Retina (tissue), 1 donor: ENCODE measurements at regions not wholly inside any gene's neighbourhood (a gene's known extent, or its start where the extent isn't known, plus 50 kb on each side); places are given as distances from the start of the nearest gene placed in this dataset.
"Not testable (repeated sequence)": the region's sequence is repeated elsewhere in the genome, so short reads cannot be mapped to it uniquely, and the experiment has no call there.

Experiments used
- DNase-seq: peaks from one replicate; pipeline ENCODE4 v3.0.0-alpha.2; 2016

DNA sequence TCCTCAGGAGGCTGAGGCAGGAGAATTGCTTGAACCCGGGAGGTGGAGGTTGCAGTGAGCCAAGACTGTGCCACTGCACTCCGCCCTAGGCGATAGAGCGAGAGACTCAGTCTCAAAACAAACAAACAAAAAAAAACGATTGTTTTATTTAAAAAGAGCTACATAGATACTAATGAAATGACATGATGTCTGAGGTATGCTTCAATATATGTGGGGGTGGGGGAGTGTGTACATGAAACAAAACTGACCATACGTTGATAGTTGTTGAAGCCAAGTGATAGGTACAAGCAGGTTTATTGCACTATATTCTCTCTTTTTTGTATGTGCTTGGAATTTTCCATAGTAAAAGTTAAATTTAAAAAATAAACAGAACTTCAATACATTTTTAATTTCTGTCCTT is 240.1 kb downstream of the TFAP2A start:
- no peak for DNase-seq

DNA sequence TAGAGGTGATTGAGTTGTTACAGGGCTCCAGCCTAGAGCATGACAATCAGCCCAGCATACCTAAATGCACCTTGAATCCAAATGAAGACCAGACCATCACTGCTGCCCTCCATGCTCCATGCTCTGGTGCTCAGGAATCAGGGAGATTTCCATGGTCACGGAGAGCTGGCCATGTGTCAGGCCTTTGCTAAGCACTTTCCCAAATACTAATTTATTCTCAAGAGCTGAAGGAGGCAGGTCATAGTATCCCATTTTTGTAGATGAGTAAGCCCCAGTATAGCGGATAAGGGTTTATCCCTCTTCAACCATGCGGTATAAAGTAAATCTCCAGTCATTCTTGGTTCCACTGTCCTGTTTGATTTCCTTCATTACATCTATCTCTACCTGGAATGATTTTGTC is 240.8 kb downstream of the TFAP2A start:
- no peak for DNase-seq

DNA sequence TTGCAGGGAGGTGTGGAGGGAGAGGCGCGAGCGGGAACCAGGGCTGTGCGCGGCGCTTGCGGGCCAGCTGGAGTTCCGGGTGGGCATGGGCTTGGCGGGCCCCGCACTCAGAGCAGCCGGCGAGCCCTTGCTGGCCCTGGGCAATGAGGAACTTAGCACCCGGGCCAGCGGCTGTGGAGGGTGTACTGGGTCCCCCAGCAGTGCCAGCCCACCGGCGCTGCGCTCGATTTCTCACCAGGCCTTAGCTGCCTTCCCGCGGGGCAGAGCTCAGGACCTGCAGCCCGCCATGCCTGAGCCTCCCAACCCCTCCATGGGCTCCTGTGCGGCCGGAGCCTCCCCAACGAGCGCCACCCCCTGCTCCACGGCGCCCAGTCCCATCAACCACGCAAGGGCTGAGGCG is 243.2 kb downstream of the TFAP2A start:
- DNase-seq = not testable (repeated sequence)

DNA sequence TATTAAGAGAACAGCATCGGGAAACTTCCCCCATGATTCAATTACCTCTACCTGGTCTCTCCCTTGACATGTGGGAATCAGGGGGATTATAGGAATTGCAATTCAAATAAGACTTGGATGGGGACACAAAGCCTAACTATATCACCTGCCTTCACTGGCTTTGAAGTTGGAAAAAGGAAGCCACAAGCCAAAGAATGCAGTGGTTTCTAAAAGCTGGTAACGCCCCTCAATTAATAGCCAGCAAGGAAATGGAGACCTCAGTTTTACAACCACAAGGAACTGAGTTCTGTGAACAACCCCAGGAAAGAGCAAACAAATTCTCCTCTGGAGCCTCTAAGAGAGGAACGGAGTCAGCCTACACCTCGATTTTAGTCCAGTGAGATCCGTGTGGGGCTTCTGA is 244.1 kb downstream of the TFAP2A start:
- no peak for DNase-seq

DNA sequence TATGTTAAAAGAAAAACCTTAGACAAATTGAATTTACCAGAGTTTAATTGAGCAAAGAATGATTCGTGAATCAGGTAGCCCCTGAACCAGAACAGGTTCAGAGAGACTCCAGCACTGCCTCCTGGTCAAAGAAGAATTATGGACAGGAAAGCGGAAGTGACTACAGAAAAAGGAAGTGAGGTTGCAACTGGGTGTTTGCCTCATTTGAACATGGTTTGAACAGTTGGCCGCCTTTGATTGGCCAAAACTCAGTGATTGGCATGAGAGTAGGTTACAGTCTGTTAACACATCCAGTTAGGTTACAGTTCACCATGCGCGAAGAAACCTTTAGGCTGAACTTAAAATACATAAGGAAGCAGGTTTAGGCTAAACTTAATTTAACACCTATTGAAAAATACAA is 248.8 kb downstream of the TFAP2A start:
- DNase-seq = no peak

DNA sequence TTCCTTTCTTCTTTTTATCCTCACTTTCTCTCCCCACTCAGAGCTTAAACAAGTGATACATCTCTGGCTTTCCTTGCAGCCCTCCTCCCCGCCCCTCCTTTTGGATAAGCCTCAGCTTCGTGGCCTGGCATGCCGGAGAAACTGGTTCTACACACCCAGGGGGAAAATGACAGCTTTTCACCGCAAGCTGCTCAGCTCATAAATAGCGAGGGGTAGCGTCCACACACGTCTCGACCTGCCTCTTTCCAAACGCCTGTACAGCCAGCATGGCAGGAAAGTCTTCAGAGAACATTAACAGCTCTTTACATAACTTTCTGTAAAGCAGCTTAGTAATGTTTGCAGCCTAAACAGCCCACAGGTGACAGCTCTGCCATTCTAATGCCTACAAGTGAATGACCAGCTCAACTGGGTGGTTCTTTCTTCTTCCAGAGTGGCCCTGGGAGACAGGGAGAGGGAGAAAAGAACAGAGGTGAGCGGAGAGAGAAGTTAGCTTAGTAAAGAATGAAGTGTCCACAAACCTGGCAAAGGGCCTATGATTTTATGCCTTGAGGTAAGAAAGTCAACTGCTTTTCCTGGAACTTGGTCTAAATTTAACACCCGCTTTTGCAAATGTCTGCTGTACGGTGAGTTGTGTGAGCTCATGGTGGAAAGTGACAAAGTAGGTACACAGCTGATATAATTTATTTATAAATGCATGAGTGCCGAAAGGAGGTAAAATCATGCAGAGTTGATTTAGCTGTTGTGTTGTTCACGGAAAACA is 251.5 kb downstream of the TFAP2A start:
- DNase-seq = no peak

DNA sequence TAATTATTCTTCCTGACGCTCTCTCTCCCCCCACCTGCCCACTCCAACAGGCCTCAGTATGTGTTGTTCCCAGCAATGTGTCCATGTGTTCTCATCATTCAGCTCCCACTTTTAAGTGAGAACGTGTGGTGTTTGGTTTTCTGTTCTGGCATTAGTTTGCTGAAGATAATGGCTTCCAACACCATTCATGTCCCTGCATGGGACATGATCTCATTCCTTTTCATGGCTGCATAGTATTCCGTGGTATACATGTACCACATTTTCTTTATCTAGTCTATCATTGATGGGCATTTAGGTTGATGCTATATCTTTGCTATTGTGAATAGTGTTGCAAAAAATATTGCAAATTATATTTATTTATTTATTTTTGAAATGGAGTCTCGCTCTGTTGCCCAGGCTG is 258.0 kb downstream of the TFAP2A start:
- DNase-seq = no peak

DNA sequence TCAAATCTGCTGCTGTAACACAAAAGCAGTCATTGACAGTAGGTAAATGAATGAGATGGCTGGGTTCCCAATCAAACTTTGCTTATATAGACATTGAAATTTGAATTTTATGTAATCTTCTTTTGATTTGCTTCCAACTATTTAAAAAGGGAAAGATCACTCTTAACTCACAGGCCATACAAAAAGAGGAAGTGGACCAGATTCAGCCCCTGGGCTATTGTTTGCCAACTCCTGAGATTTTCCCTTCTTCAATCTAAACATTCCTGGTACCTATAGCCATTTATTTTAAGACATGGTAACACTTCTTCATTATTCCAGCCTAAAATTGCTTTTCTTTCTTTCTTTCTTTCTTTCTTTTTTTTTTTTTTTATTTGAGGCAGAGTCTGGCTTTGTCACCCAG is 260.6 kb downstream of the TFAP2A start:
- no peak for DNase-seq

DNA sequence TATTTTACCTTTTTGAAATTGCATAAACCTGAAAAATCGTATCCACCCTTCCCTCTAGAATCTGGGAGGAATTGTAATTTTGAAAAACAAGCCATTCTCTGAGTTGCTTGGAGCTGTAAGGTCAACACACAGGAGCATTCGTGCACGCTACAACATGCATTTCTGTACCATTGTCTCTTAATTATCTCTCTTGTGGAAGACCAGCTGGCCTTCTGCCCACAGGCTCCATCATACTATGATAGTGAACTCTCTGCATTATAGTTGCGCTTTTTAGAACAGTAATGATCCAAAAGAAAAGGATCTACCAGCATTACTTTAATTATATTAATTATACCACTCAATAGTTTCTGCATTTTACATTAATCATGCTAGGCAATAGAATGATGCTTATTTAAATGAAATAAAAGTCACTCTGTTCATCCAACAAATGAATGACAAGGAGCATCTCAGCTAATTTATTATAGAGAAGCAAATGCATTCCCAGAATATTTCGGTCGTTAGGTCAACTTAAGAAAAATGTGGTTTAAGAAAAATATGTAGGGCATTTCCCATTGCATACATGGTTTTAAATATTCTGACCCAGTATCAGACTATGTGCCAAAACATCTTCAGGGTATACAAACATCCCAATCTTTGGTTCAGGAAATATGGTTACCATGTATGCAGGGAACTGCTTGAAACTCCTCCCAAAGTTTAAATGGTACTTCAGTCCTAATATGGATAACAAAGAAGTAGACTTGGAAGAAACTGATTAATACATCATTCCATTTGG is 263.5 kb downstream of the TFAP2A start:
- peak; percentile 16 for DNase-seq

DNA sequence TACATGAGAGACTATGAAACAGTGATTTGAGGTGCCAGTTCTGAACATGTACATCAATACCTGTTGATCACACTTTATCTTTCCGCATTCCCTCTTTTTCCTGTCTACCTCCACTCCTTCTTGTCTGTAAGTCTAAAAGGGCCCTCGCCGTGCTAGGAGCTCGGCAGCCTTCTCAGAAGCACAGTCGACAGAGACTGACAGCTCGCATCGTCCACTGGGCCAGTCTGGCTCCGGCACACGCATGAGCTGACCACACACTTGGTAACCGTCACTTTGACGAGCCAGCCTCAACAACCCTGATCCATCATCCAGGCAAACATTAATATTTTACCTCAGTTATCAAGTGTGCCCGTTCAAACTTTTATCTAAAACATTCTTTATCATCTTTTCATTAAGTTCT is 265.3 kb downstream of the TFAP2A start:
- DNase-seq = peak; percentile 33

DNA sequence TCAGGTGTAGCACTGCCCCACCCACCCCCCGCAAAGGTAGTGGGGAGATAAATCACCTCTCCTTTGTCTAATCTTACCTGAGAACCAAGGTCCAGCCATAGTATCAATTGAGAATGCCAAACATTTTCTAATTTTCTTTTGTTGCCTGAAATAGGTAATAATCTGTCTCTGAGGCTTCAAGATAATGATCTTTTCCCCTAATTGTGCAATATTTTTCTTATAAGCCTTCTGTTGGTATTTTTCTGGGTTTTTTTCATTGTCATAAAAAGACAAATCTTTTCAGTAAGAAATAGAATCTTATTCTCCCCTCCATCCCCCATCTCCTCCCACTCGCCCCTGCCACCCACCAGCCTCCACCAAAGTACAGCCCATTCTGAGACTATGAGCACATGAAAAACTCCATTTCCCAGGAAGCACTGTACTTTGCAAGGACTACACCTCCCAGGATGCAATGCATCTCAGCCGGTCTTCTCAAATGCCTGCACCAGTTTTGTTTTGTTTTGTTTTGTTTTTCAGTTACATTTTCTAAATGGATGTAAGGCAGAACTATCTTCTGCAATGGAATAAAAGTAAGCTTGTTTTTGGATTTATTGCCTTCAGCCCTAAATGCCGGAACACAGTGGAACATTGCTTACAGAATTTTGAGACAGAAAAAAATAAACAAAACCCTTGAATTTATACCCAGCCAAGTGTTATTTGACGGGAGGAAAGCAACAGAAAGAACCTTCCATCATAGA is 268.0 kb downstream of the TFAP2A start:
- peak; percentile 45 for DNase-seq

DNA sequence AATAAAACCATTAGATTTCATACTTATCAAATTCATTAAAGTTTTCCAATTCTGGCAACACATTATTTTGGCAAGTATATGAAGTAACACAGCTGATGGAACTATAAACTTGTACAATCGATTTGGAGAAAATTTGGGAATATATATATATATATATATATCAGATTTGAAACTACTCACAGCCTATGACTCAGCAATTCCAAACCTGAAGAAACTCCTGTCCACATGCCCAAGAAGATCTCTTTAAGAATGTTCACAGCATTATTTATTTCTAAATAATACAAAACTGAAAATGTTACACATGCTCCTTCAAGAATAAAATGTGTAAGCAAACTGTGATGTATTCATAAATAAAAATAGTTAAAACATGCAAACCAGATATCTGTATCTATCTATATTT is 270.1 kb downstream of the TFAP2A start:
- DNase-seq = no peak

DNA sequence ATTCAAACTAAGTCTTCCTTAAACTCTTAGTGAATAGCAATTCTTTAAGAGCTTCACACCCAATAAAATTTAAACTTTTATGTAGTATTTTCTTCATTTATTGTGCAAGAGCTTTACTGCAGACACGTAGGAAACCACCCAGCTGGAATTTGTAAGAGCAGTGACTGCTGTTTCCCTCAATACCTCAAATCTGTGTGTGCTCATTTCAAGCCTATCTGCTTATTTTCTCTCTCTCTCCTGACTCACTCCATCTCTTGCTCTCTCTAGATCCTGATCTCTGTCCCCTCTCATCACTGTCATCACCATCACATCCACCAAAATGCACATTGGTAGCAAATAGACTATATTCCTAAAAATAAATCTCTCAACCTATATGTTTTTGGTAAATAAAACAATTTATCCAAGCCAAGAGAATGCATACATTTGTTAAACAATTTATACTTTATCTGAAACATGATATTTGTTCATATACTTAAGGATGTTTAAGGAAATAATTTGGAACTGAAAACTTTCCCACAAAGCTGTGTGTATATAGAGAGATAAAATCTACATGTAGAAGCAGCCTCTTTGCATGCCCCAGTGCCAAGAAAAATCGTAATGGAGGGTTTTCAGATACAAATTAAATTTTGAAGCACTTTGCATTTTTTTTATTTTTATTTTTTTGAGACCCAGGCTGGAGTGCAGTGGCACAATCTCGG is 273.0 kb downstream of the TFAP2A start:
- no peak for DNase-seq

DNA sequence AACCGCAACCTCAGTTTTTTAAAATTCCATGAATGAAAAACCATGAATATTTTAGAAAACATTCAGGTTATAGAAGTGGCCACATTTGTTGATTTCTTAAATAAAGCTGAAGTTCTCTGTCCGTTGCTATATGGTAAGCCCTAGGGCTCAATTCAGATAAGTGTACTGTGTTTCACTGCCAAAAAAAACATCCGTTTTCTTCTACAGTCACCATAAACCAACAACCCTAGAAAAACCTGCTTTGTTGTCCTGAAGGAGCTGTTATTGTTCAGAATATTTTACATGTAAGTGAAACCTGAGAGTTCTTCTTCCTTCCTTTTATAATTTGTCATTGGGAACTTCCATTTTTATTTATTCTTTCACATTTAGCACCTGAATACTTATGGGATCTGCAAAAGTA is 274.1 kb downstream of the TFAP2A start:
- no peak for DNase-seq

DNA sequence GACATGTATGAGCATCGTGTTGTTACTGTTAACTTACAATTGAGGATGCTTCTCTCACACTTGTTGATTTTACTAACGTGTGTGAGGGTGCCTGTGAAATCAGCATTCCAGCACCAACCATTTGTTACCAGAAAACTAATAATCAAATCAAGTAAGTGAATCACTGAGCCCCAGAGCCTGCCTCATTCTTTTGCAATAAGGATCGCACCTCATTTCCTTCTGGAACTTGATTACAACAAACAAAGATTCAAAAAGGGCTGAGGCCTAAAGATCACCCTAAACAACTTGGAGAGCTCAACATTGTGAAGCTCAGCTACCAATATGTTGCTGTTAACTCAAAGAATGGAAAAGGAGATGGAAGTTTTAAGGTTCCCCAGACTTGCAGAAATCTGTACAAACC is 274.7 kb downstream of the TFAP2A start:
- no peak for DNase-seq

DNA sequence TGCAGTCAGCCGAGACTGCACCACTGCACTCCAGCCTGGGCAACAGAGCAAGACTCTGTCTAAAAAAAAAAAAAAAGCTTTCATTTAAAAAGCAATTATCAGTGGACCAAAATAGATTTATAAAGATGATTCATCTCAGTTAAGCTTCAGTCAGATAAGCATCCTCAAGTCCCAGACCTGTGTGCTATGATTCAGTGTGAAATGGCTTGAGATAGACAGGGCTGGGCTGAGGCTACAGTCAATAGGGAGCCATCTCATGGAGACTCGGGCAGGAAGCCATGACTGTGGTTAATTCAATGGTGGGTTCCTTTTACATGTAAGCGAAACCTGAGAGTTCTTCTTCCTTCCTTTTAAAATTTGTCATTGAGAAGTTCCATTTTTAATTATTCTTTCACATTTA is 276.0 kb downstream of the TFAP2A start:
- DNase-seq = no peak

DNA sequence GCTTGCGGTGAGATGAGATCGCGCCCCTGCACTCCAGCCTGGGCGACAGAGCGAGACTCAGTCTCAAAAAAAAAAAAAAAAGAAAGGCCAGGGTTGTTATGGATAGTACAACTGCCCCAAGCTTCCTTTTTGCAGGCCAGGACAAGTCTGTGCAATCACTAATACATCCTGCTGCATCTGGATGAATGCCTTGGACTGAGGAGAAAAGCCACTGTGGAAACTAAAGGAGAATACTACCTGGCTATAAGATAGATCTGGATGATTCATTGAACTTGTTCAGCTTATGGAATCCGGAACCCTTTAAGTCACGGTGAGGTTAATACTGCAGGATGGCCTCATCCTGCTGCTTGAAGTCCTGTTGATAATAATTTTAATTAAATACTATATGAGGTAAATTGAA is 278.2 kb downstream of the TFAP2A start:
- no peak for DNase-seq

DNA sequence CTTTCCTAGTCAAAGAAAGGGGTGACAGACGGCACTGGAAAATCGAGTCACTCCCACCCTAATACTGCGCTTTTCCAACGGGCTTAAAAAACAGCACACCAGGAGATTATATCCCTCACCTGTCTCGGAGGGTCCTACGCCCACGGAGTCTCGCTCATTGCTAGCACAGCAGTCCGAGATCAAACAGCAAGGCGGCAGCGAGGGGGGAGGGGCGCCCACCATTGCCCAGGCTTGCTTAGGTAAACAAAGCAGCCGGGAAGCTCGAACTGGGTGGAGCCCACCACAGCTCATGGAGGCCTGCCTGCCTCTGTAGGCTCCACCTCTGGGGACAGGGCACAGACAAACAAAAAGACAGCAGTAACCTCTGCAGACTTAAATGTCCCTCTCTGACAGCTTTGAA is 280.7 kb downstream of the TFAP2A start:
- DNase-seq = not testable (repeated sequence)

DNA sequence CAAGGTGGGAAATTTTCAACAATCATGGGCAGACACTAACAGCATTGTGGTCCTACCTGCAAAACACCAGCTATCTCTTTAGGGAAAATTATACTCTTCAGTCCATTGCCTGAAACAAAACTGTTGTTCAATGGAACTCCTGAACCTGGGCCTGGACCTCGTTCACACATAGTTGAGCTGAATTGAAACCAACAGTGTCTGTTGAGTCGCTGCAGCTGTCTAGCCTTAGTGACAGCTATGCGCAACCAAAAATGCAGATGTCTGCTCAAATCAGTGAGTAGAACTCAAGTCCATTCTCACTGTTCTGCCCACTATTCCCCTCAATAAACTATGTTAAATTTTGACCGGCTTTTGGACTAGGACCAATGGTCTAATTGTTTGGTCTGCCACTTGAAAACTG is 286.2 kb downstream of the TFAP2A start:
- DNase-seq = no peak

DNA sequence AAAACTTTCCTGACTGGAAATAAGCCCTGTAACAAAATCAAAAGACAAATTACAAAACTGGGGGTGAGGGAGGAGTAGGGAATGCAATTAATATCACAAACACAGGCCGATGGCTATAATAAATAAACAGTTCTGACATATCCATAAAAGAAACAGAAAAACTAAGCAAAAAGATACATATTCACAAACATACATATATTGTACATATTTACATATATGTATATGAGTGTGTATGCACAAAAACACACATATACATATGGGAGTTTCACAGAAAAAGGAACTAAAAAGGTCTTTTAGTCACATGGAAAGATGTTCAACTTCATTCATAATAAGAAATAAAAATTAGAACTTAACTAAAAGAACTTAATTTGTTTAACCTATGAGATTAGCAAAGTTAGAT is 292.7 kb downstream of the TFAP2A start:
- no peak for DNase-seq

DNA sequence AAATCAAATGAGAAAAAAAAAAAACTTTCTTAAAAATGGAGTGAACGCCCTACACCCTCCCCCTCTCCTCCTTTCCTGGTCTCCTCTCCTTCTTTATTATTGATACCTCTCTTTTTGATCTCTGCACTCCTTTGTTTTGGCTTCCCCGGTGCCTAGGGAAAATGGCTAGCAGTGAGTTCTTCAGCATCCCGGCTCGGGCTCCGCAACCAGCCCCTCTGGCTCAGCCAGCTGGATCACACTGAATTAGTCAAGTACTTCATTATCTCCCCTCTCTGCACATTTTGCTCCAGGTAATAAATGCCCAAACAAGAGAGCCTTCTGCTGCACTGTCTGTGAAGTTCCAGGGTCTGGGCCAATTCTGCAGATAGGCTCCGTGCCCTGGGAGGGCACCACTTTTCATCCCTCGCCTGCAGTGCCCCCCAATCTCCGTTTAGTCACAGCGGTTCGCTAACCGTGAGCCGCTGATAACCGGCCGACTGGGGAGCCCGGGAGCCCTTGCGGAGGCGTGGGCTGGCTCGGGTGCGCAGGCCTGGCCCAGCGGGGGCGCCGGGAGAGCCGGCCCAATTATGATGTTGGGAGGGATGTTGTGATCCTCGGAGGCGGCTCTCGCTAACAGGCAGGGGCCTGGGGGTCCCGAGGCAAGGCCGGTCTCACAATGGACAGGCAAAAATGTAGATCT is 301.9 kb downstream of the TFAP2A start:
- DNase-seq = peak; percentile 72

DNA sequence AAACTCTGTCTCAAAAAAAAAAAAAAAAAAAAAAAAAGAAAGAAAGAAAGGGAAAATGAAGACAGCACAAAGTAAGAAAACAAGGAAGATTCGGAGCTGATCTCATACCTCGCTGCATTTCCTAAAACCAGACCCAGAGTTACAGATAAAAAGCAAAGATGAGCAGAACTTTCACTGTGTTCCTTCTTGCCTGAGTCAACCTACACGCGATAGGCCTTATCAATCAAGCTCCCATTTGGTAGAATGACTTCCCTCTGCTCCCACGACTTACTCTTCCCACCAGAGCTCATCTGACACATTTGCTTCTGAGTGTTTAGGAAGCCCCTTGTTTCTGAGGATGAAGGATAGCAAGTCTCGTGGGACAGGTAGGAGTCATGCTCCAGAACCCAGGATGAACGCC is 302.9 kb downstream of the TFAP2A start:
- no peak for DNase-seq
